Dermis microvascular lymphatic vessel endothelial cell (primary cell): ENCODE measurements at regions not wholly inside any gene's neighbourhood (a gene's known extent, or its start where the extent isn't known, plus 50 kb on each side); places are given as distances from the start of the nearest gene placed in this dataset.

Experiments
- DNase-seq, 2 donors: peaks; one replicate each; pipeline versions ENCODE4 v3.0.0 to v3.0.0-alpha.2; 2010; ENCODE audit warnings: low read depth in 2 of 2

GRCh38 chr1:47699492-47700235 is 261.8 kb downstream of the FOXD2 start:
- no peak for DNase-seq

- DNase-seq, result no peak
Observed at GRCh38 chr1:47701283-47701682, 263.4 kb downstream of the FOXD2 start.

- no peak for DNase-seq
Observed at GRCh38 chr1:47701741-47702515, 264.1 kb downstream of the FOXD2 start.

- no peak for DNase-seq
Observed at GRCh38 chr1:47703156-47703825, 265.4 kb downstream of the FOXD2 start.

GRCh38 chr1:47703981-47704596 is 266.2 kb downstream of the FOXD2 start:
- peak in 1 of 2 donors; percentile 23 for DNase-seq

- no peak for DNase-seq
Observed at GRCh38 chr1:47705517-47706130, 267.8 kb downstream of the FOXD2 start.

GRCh38 chr1:47707503-47707902 is 269.7 kb downstream of the FOXD2 start:
- no peak for DNase-seq

GRCh38 chr1:47708019-47708535 is 270.2 kb downstream of the FOXD2 start:
- DNase-seq, result no peak

- DNase-seq, result no peak
Observed at GRCh38 chr1:47708658-47709018, 270.8 kb downstream of the FOXD2 start.

- DNase-seq, result peak in 1 of 2 donors; percentile 8
Observed at GRCh38 chr1:47709019-47709871, 271.4 kb downstream of the FOXD2 start.

- DNase-seq, result no peak
Observed at GRCh38 chr1:47709872-47710231, 272.0 kb downstream of the FOXD2 start.

GRCh38 chr1:47710329-47711071 is 272.7 kb downstream of the FOXD2 start:
- DNase-seq, result peak in 1 of 2 donors; percentile 58
